CD14-positive monocyte (primary cell): ENCODE measurements at regions not wholly inside any gene's neighbourhood (a gene's known extent, or its start where the extent isn't known, plus 50 kb on each side); places are given as distances from the start of the nearest gene placed in this dataset.

ENCODE experiments used
- DNase-seq, 3 donors: peaks; one replicate each; pipeline ENCODE4 v3.0.0-alpha.2; 2011 to 2022
- H2AFZ ChIP-seq: 2 replicates; pipeline ENCODE4 v1.6.0; 2012; ENCODE audit warnings: mild to moderate bottlenecking, low read depth, low read length, inconsistent platforms; ENCODE audit not compliant: insufficient read depth, poor library complexity, severe bottlenecking
- H3K27ac ChIP-seq, 2 donors: 1 replicate in 1 of 2; 2 replicates in 1 of 2; pipeline ENCODE4 v1.5.1; 2012 to 2013; ENCODE audit warnings: low read length in 2 of 2, control low read depth in 1 of 2, inconsistent platforms in 1 of 2, low read depth in 1 of 2, mild to moderate bottlenecking in 1 of 2
- H3K27me3 ChIP-seq, 2 donors: one replicate each; pipeline versions ENCODE4 v1.6.0 to v1.6.1; 2011 to 2013; ENCODE audit warnings: low read length in 2 of 2; ENCODE audit not compliant: control insufficient read depth in 2 of 2, insufficient read depth in 2 of 2
- H3K36me3 ChIP-seq, 2 donors: replicated peaks in 1 of 2; 1 replicate in 1 of 2; 2 replicates in 1 of 2; pipeline versions ENCODE4 v1.5.1 to v1.6.1; 2012 to 2013; ENCODE audit warnings: low read length in 2 of 2, control low read depth in 1 of 2, inconsistent platforms in 1 of 2, mild to moderate bottlenecking in 1 of 2; ENCODE audit not compliant: insufficient read depth in 2 of 2, control insufficient read depth in 1 of 2
- H3K4me1 ChIP-seq, 2 donors: 1 replicate in 1 of 2; 2 replicates in 1 of 2; pipeline versions ENCODE4 v1.5.1 to v1.6.1; 2012 to 2013; ENCODE audit warnings: low read length in 2 of 2, control low read depth in 1 of 2, inconsistent platforms in 1 of 2, mild to moderate bottlenecking in 1 of 2, moderate library complexity in 1 of 2; ENCODE audit not compliant: insufficient read depth in 2 of 2, control insufficient read depth in 1 of 2
- H3K4me2 ChIP-seq: replicated peaks from 2 replicates; pipeline ENCODE3; 2012; ENCODE audit warnings: low read length, moderate library complexity, mild to moderate bottlenecking; ENCODE audit not compliant: poor library complexity, severe bottlenecking; ENCODE audit errors: extremely low read depth
- H3K4me3 ChIP-seq, 3 experiments: fragments of 200-600 bp in 1 of 3; sonication (generic) in 1 of 3; replicated peaks in 1 of 3; 1 replicate in 2 of 3; 2 replicates in 1 of 3; pipeline ENCODE4 v1.5.1; 2011 to 2013; ENCODE audit warnings: low read length in 3 of 3, mild to moderate bottlenecking in 3 of 3, control low read depth in 2 of 3, low read depth in 2 of 3, inconsistent platforms in 1 of 3, moderate library complexity in 1 of 3
- H3K79me2 ChIP-seq: 2 replicates; pipeline ENCODE4 v1.6.0; 2012; ENCODE audit warnings: mild to moderate bottlenecking, control low read depth, inconsistent platforms, low read length, moderate library complexity; ENCODE audit not compliant: insufficient read depth
- H3K9ac ChIP-seq: 2 replicates; pipeline ENCODE4 v1.6.0; 2017; ENCODE audit warnings: low read length, mild to moderate bottlenecking; ENCODE audit not compliant: insufficient read depth, poor library complexity, severe bottlenecking
- H3K9me3 ChIP-seq, 2 donors: replicated peaks in 1 of 2; 1 replicate in 1 of 2; 2 replicates in 1 of 2; pipeline versions ENCODE4 v1.5.1 to v1.6.1; 2012 to 2013; ENCODE audit warnings: low read length in 2 of 2, control low read depth in 1 of 2; ENCODE audit not compliant: control insufficient read depth in 1 of 2, insufficient read depth in 1 of 2
- H4K20me1 ChIP-seq: 2 replicates; pipeline ENCODE4 v1.6.0; 2012; ENCODE audit warnings: mild to moderate bottlenecking, low read length, control low read depth, moderate library complexity; ENCODE audit not compliant: insufficient read depth
- H3K27ac Mint-ChIP-seq, 7 donors: one replicate each; pipeline ENCODE4 v1.8.0; 2020; ENCODE audit warnings: mild to moderate bottlenecking in 7 of 7, mixed read lengths in 7 of 7, moderate library complexity in 6 of 7, inconsistent platforms in 2 of 7
- H3K27me3 Mint-ChIP-seq, 3 donors: one replicate each; pipeline ENCODE4 v1.8.0; 2021 to 2022; ENCODE audit warnings: low read depth in 3 of 3, mild to moderate bottlenecking in 3 of 3, mixed read lengths in 3 of 3, moderate library complexity in 3 of 3, inconsistent platforms in 1 of 3
- H3K36me3 Mint-ChIP-seq, 2 donors: one replicate each; pipeline ENCODE4 v1.8.0; 2020; ENCODE audit warnings: mixed read lengths in 2 of 2, inconsistent platforms in 1 of 2, mild to moderate bottlenecking in 1 of 2
- H3K4me1 Mint-ChIP-seq: one replicate; pipeline ENCODE4 v1.8.0; 2020; ENCODE audit warnings: mild to moderate bottlenecking, mixed read lengths
- H3K4me3 Mint-ChIP-seq, 2 donors: one replicate each; pipeline ENCODE4 v1.8.0; 2020; ENCODE audit warnings: mild to moderate bottlenecking in 2 of 2, mixed read lengths in 2 of 2, moderate library complexity in 1 of 2
- H3K9me3 Mint-ChIP-seq, 7 donors: one replicate each; pipeline ENCODE4 v1.8.0; 2020 to 2022; ENCODE audit warnings: mixed read lengths in 7 of 7, mild to moderate bottlenecking in 6 of 7, moderate library complexity in 6 of 7, inconsistent platforms in 2 of 7
- CTCF ChIP-seq: fragments of 200-600 bp; IDR thresholded peaks from one replicate; pipeline ENCODE4 v1.8.0; 2022; ENCODE audit warnings: antibody characterized with exemption, mild to moderate bottlenecking
- WGBS: methylation state at CpG from one replicate; pipeline ENCODE4 v1.1.5; 2013; ENCODE audit warnings: missing lambda C conversion rate; ENCODE audit not compliant: insufficient coverage; 5-methylcytosine and 5-hydroxymethylcytosine counted together
- intact Hi-C, 2 donors: fragments of 100-400 bp; cut with micrococcal nuclease; formaldehyde crosslinking; loops; one replicate each; pipeline versions ENCODE4 v1.15.0 to v1.15.1; 2023

GRCh38 chrX:96140796-96141195 is 543.8 kb upstream of the DIAPH2 start:
- H3K27me3 Mint-ChIP-seq, result peaks cover 0 to 4% (median 0%) of the 10 kb centered on the region in 3 donors
- no peak overlapping the region for H3K4me3 Mint-ChIP-seq
- no peaks in the 10 kb centered on the region for H3K9me3 ChIP-seq
- H3K4me1 ChIP-seq, result no peaks in the 10 kb centered on the region
- H2AFZ ChIP-seq, result no peak overlapping the region
- intact Hi-C loops, result no loop called here
- H3K36me3 ChIP-seq, result no peaks in the 10 kb centered on the region
- H3K27ac Mint-ChIP-seq, result no peak overlapping the region
- H3K27me3 ChIP-seq, result no peaks in the 10 kb centered on the region
- no peaks in the 10 kb centered on the region for H3K79me2 ChIP-seq
- H3K36me3 Mint-ChIP-seq, result no peaks in the 10 kb centered on the region
- H3K4me2 ChIP-seq, result no peak overlapping the region
- H3K9me3 Mint-ChIP-seq, result peaks cover 0 to 7% (median 0%) of the 10 kb centered on the region in 7 donors
- no peaks in the 10 kb centered on the region for H3K4me1 Mint-ChIP-seq
- H3K27ac ChIP-seq, result no peak overlapping the region
- H3K4me3 ChIP-seq, result no peak overlapping the region
- H3K9ac ChIP-seq, result no peak overlapping the region
- TF ChIP-seq CTCF, result no peak
- WGBS, result no CpG with 5 or more reads among the region's 1 CpG
- no peaks in the 10 kb centered on the region for H4K20me1 ChIP-seq
- DNase-seq, result no peak

GRCh38 chrX:96147681-96148080 is 537.0 kb upstream of the DIAPH2 start:
- Histone ChIP-seq H3K4me2 (no peak overlapping the region), H3K4me3 (no peak overlapping the region), H3K27ac (no peak overlapping the region), H3K27me3 (no peaks in the 10 kb centered on the region), H3K4me1 (no peaks in the 10 kb centered on the region), H3K9ac (no peak overlapping the region), H4K20me1 (no peaks in the 10 kb centered on the region), H3K79me2 (no peaks in the 10 kb centered on the region), H2AFZ (no peak overlapping the region), H3K36me3 (no peaks in the 10 kb centered on the region), H3K9me3 (no peaks in the 10 kb centered on the region)
- no peak for TF ChIP-seq CTCF
- Mint-ChIP-seq H3K4me3 (no peak overlapping the region), H3K4me1 (no peaks in the 10 kb centered on the region), H3K27me3 (no peaks in the 10 kb centered on the region), H3K27ac (no peak overlapping the region), H3K9me3 (peaks cover 0 to 4% (median 0%) of the 10 kb centered on the region in 7 donors), H3K36me3 (no peaks in the 10 kb centered on the region)
- no peak for DNase-seq
- intact Hi-C loops, result no loop called here
